ENCODE measurements at regions not wholly inside any gene's neighbourhood (a gene's known extent, or its start where the extent isn't known, plus 50 kb on each side); places are given as distances from the start of the nearest gene placed in this dataset.

DNA sequence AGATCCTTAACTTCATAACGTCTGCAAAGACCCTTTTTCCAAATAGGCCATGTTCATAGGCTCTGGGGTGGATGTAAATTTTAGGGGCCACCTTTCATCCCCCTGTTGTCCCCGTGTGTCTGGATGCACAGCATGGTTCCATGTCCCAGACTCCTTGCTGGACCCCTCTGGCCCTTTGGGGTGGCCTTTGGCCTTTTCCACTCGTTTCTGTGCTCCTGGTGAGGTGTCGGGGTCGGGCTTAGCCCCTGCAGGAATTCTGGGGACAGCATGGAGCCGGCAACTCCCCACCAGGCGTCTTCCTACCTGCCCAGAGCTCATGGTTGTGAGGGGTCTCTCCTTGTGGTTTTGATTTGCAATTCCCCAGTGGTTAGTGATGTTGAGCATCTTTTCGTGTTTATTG, 183.5 kb downstream of the SEC14L1 start (continued):
- TF ChIP-seq KDM4B (CRISPR knock-in tag; IDR thresholded peaks at IDR 0.05), result no peak

DNA sequence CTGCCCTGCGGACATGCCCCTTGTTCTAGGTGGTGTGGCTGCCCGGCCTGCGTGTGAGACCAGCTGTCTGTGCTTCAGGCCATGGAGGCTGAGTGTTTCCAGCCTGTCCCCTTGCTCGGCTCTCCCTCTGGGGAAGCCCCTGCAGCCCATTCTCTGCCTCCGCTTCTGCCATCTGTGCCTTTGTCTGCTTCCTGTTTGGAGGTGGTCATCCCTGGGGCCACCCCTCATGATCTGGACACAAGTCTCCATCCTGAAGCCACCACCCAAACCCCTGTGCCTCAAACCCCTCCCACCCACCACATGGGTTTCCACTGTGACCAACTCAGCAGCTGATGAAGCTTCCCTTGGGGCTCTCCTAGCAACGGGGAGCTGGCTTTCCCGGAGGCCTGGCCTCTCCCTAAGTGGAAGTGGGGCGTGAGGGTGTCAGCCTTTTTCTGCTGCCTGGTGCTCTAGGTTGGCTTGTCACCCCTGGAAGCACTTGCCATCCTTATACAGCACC, 184.9 kb downstream of the SEC14L1 start:
- H3K4me2 ChIP-seq (ENCODE audit: low read depth, low read length), result no peak overlapping the region
- DNase-seq (ENCODE audit: low spot score), result no peak

DNA sequence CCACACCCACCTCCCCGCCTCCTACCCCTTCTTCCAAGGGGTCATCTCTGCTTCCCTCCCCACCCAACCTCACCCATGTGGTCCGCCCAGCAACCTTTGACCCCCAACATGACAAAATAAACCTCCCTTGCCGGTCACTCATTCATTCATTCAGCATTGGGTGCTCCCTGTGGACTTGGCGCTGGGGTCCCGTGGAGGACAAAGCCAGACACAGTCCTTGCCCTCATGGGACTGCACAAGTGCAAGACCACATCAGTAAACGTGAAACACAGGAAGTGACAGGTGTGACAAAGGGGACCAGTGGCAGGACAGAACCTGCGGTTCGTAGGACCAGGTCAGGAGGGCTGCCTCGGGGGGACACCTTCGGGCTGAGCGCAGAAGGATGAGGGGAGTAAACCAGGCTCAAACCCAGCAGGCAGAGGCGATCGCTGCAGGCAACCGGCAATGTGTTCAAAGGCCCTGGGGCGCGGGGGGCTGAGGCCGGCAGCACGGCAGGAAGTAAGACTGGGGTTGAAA, 185.4 kb downstream of the SEC14L1 start:
- FAIRE-seq (no peak), ATAC-seq (no peak), DNase-seq (ENCODE audit: low spot score) (no peak)
- H3K79me2 ChIP-seq (ENCODE audit: insufficient read depth, low read length), result peaks cover 90% of the 10 kb centered on the region
- CTCF ChIA-PET (ENCODE audit: low intra/inter-chr PET ratio, low total read pairs), result no interaction called here
- in situ Hi-C loops (cut with HindIII; ENCODE audit: extremely low pct_ligation_motif_present, low pct_unique_long_range_greater_than_20kb) (no loop called here), intact Hi-C loops (cut with micrococcal nuclease; ENCODE audit: unreplicated experiment) (no loop called here)
- H2AFZ ChIP-seq (ENCODE audit: low read length), result no peak overlapping the region
- POLR2A ChIA-PET, result interaction anchor here (1.0 to 1.2 kb wide), 2 partner anchors 39 to 128 kb away, joined by 3 to 4 read pairs; no protein-coding TSS in a partner anchor
- BruUV-seq (replicated peaks), result no TSS peak
- no peak overlapping the region for H3K27ac ChIP-seq (ENCODE audit: extremely low read length, insufficient read depth, low read length)
- peaks cover 12 to 22% of the 10 kb centered on the region in 2 experiments; a peak in 4 of 5 replicates for H3K36me3 ChIP-seq (replicated peaks in 1 of 2; ENCODE audit: control insufficient read depth in 1 of 2, insufficient read depth in 2 of 2, low read length in 2 of 2)
- no peak overlapping the region for H3K4me2 ChIP-seq (ENCODE audit: low read depth, low read length)
- no peaks in the 10 kb centered on the region for H3K27me3 ChIP-seq (ENCODE audit: control insufficient read depth in 1 of 2, insufficient read depth in 2 of 2, low read length in 2 of 2)
- H4K20me1 ChIP-seq (ENCODE audit: insufficient read depth, low read length), result peaks cover 86% of the 10 kb centered on the region; the same call in 1 of the 2 replicates
- 89% methylated on average over 18 of the region's 18 CpGs for WGBS (ENCODE audit: low lambda C conversion rate)
- H3K4me1 ChIP-seq (ENCODE audit: insufficient read depth, low read length), result peaks cover 68% of the 10 kb centered on the region
- no peak overlapping the region for H3K9ac ChIP-seq (ENCODE audit: insufficient read depth, low read depth, low read length)
- no peak overlapping the region for H3K4me3 ChIP-seq (replicated peaks in 1 of 3; ENCODE audit: insufficient read depth in 1 of 3, low read depth in 2 of 3, low read length in 3 of 3)
- no peaks in the 10 kb centered on the region for H3K9me3 ChIP-seq (ENCODE audit: low read length)
- TF ChIP-seq TEF (CRISPR knock-in tag; IDR thresholded peaks at IDR 0.05), result no peak
- TF ChIP-seq ZKSCAN8 (CRISPR knock-in tag; IDR thresholded peaks at IDR 0.05; ENCODE audit: borderline replicate concordance), result no peak
- TF ChIP-seq ZNF891 (CRISPR knock-in tag; IDR thresholded peaks at IDR 0.05), result no peak
- TF ChIP-seq NR2C2 (CRISPR knock-in tag; IDR thresholded peaks at IDR 0.05; ENCODE audit: borderline replicate concordance), result peak; percentile 31; the same call in 1 of the 2 replicates
- TF ChIP-seq, protein P1, sequence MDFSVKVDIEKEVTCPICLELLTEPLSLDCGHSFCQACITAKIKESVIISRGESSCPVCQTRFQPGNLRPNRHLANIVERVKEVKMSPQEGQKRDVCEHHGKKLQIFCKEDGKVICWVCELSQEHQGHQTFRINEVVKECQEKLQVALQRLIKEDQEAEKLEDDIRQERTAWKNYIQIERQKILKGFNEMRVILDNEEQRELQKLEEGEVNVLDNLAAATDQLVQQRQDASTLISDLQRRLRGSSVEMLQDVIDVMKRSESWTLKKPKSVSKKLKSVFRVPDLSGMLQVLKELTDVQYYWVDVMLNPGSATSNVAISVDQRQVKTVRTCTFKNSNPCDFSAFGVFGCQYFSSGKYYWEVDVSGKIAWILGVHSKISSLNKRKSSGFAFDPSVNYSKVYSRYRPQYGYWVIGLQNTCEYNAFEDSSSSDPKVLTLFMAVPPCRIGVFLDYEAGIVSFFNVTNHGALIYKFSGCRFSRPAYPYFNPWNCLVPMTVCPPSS (IDR thresholded peaks at IDR 0.05), result no peak
- no peak for TF ChIP-seq CC2D1A (CRISPR knock-in tag; IDR thresholded peaks at IDR 0.05)
- TF ChIP-seq NFE2L2 (IDR thresholded peaks at IDR 0.05; ENCODE audit: low read length), result no peak
- peak; percentile 7 for TF ChIP-seq TEAD3 (CRISPR knock-in tag; optimal IDR thresholded peaks at IDR 0.05; ENCODE audit: borderline replicate concordance)
- TF ChIP-seq ZNF263 (CRISPR knock-in tag; IDR thresholded peaks at IDR 0.05), result peak; percentile 57
- TF ChIP-seq ARNT2 (CRISPR knock-in tag; IDR thresholded peaks at IDR 0.05; ENCODE audit: low read depth), result no peak

More for the DNA sequence above, 184.9 kb downstream of the SEC14L1 start:
- POLR2A ChIA-PET, result interaction anchor here (0.6 to 1.0 kb wide), 2 partner anchors 38 to 40 kb away, joined by 3 to 4 read pairs; no protein-coding TSS in a partner anchor
- BruUV-seq (replicated peaks), result no TSS peak
- H3K9ac ChIP-seq (ENCODE audit: insufficient read depth, low read depth, low read length), result no peak overlapping the region
- H2AFZ ChIP-seq (ENCODE audit: low read length), result no peak overlapping the region
- H4K20me1 ChIP-seq (ENCODE audit: insufficient read depth, low read length), result peaks cover 81% of the 10 kb centered on the region; the same call in 1 of the 2 replicates
- WGBS (ENCODE audit: low lambda C conversion rate), result 95% methylated on average over 8 of the region's 8 CpGs
- FAIRE-seq, result no peak
- no peaks in the 10 kb centered on the region for H3K27me3 ChIP-seq (ENCODE audit: control insufficient read depth in 1 of 2, insufficient read depth in 2 of 2, low read length in 2 of 2)
- H3K36me3 ChIP-seq (replicated peaks in 1 of 2; ENCODE audit: control insufficient read depth in 1 of 2, insufficient read depth in 2 of 2, low read length in 2 of 2), result peaks cover 12 to 21% of the 10 kb centered on the region in 2 experiments; a peak in 4 of 5 replicates
- intact Hi-C loops (cut with micrococcal nuclease; ENCODE audit: unreplicated experiment), result no loop called here
- peaks cover 66% of the 10 kb centered on the region for H3K4me1 ChIP-seq (ENCODE audit: insufficient read depth, low read length)
- ATAC-seq, result no peak
- peaks cover 94% of the 10 kb centered on the region for H3K79me2 ChIP-seq (ENCODE audit: insufficient read depth, low read length)
- TF ChIP-seq, protein P2, sequence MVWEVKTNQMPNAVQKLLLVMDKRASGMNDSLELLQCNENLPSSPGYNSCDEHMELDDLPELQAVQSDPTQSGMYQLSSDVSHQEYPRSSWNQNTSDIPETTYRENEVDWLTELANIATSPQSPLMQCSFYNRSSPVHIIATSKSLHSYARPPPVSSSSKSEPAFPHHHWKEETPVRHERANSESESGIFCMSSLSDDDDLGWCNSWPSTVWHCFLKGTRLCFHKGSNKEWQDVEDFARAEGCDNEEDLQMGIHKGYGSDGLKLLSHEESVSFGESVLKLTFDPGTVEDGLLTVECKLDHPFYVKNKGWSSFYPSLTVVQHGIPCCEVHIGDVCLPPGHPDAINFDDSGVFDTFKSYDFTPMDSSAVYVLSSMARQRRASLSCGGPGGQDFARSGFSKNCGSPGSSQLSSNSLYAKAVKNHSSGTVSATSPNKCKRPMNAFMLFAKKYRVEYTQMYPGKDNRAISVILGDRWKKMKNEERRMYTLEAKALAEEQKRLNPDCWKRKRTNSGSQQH (CRISPR knock-in tag; IDR thresholded peaks at IDR 0.05; ENCODE audit: low read depth), result no peak
- TF ChIP-seq AGO2 (optimal IDR thresholded peaks at IDR 0.05; ENCODE audit: low read depth, low read length) (peak; percentile 52), ZNF768 (CRISPR knock-in tag; IDR thresholded peaks at IDR 0.05) (0 out of 2 replicates have a peak, but pooled peaks have one; percentile 16), ZNF333 (CRISPR knock-in tag; IDR thresholded peaks at IDR 0.05; ENCODE audit: borderline replicate concordance) (no peak)
- in situ Hi-C loops (cut with HindIII; ENCODE audit: extremely low pct_ligation_motif_present, low pct_unique_long_range_greater_than_20kb), result no loop called here
- H3K27ac ChIP-seq (ENCODE audit: extremely low read length, insufficient read depth, low read length), result no peak overlapping the region
- no peak overlapping the region for H3K4me3 ChIP-seq (replicated peaks in 1 of 3; ENCODE audit: insufficient read depth in 1 of 3, low read depth in 2 of 3, low read length in 3 of 3)
- CTCF ChIA-PET (ENCODE audit: low intra/inter-chr PET ratio, low total read pairs), result no interaction called here
- no peaks in the 10 kb centered on the region for H3K9me3 ChIP-seq (ENCODE audit: low read length)

Measured in HepG2 (cell line).